ENCODE measurements at regions not wholly inside any gene's neighbourhood (a gene's known extent, or its start where the extent isn't known, plus 50 kb on each side); places are given as distances from the start of the nearest gene placed in this dataset.

DNA sequence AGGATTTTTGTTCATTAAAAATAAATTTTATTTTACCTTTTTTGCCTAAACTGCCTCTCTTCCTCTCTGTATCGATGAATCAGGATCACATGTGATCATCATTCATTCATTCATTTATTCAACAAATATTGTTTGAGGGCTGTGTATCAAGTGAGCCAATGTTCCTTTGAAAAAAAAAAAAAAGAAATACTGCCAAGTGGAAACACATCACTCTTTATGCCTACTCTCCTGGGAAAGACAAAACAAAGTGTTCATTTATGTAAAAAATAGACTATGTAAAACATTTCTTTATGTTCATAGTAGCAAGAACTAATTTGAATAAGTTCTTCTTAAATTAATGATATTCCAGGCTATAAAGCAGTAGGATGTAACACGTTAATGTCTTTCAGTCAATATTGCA lies 233.1 kb downstream of the POSTN start:
- ChIA-PET CTCF (no interaction called here), POLR2A (no interaction called here)
- TF ChIP-seq FOXA1 (IDR thresholded peaks at IDR 0.05) (no peak), HDGF (IDR thresholded peaks at IDR 0.05; ENCODE audit: borderline replicate concordance) (no peak), SUZ12 (IDR thresholded peaks at IDR 0.05) (no peak), SP1 (IDR thresholded peaks at IDR 0.05) (no peak), ARNT (IDR thresholded peaks at IDR 0.05) (no peak), LEF1 (IDR thresholded peaks at IDR 0.05; ENCODE audit: borderline replicate concordance) (no peak), BHLHE40 (IDR thresholded peaks at IDR 0.05; ENCODE audit: borderline replicate concordance) (no peak), ELF4 (IDR thresholded peaks at IDR 0.05) (no peak), ZNF384 (IDR thresholded peaks at IDR 0.05) (no peak), TARDBP (IDR thresholded peaks at IDR 0.05) (no peak), L3MBTL2 (conservative IDR thresholded peaks at IDR 0.05) (no peak)
- TF ChIP-seq, protein P1, sequence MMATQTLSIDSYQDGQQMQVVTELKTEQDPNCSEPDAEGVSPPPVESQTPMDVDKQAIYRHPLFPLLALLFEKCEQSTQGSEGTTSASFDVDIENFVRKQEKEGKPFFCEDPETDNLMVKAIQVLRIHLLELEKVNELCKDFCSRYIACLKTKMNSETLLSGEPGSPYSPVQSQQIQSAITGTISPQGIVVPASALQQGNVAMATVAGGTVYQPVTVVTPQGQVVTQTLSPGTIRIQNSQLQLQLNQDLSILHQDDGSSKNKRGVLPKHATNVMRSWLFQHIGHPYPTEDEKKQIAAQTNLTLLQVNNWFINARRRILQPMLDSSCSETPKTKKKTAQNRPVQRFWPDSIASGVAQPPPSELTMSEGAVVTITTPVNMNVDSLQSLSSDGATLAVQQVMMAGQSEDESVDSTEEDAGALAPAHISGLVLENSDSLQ (IDR thresholded peaks at IDR 0.05) = no peak
- no peak for DNase-seq (ENCODE audit: extremely low spot score)

DNA sequence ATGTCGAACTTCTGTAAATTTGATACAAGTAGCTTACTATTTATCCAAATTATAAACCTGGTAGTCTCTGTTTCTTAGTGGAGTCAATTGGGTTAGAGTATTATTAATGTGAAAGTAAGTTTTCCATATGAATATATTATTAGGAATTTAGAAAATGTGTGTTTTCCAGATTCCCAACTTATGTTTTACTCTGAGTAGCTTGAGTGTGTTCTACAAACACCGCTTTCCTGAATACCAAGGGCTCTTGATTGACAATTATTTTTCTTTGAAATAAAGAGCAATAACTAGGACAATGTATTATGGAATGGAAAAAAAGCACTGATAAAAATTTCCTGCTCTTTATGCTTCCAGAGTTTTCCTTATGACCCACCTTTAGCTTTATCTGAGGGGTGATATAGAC lies 233.6 kb downstream of the POSTN start:
- ChIA-PET POLR2A (no interaction called here), CTCF (no interaction called here)
- no peak for TF ChIP-seq L3MBTL2 (conservative IDR thresholded peaks at IDR 0.05)
- no peak for TF ChIP-seq ARNT (IDR thresholded peaks at IDR 0.05)
- TF ChIP-seq CTBP1 (IDR thresholded peaks at IDR 0.05; ENCODE audit: borderline replicate concordance) = no peak
- no peak for TF ChIP-seq FOXK2 (IDR thresholded peaks at IDR 0.05)
- TF ChIP-seq TARDBP (IDR thresholded peaks at IDR 0.05) = no peak
- TF ChIP-seq SP1 (IDR thresholded peaks at IDR 0.05) = no peak
- no peak for DNase-seq (ENCODE audit: extremely low spot score)

DNA sequence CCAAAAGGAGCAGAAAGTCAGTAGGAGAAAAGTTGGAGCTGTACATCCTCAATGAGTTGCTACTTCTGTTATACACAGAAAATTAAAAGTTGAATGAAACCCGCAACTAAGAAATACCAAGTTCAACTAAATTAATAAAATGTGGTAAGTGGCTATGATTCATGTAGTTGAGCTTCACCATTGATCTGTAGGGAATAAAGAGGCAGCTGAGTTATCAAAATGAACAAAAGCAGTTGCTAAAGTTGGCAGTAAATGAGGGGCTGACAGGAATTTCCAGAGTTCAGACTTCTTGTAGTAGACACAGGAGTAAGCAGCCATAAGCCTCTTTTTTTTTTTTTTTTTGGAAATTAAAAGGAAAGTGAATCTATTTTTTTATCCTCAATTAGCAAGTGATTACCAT lies 234.6 kb downstream of the POSTN start:
- no peak for TF ChIP-seq ZNF384 (IDR thresholded peaks at IDR 0.05)
- TF ChIP-seq TARDBP (IDR thresholded peaks at IDR 0.05) = no peak
- TF ChIP-seq BHLHE40 (IDR thresholded peaks at IDR 0.05; ENCODE audit: borderline replicate concordance) = no peak
- no peak for TF ChIP-seq LEF1 (IDR thresholded peaks at IDR 0.05; ENCODE audit: borderline replicate concordance)
- TF ChIP-seq, protein P1 (IDR thresholded peaks at IDR 0.05) = no peak
- TF ChIP-seq SP1 (IDR thresholded peaks at IDR 0.05) = no peak
- TF ChIP-seq FOXA1 (IDR thresholded peaks at IDR 0.05) = no peak
- no peak for TF ChIP-seq ELF4 (IDR thresholded peaks at IDR 0.05)
- TF ChIP-seq NFRKB (IDR thresholded peaks at IDR 0.05) = no peak
- no peak for TF ChIP-seq HDGF (IDR thresholded peaks at IDR 0.05; ENCODE audit: borderline replicate concordance)
- no peak for TF ChIP-seq FOXK2 (IDR thresholded peaks at IDR 0.05)
- no peak for TF ChIP-seq SUZ12 (IDR thresholded peaks at IDR 0.05)
- TF ChIP-seq FOXM1 (IDR thresholded peaks at IDR 0.05; ENCODE audit: borderline replicate concordance) = no peak
- TF ChIP-seq L3MBTL2 (conservative IDR thresholded peaks at IDR 0.05) = no peak
- no peak for TF ChIP-seq CTBP1 (IDR thresholded peaks at IDR 0.05; ENCODE audit: borderline replicate concordance)
- TF ChIP-seq ARNT (IDR thresholded peaks at IDR 0.05) = no peak
- DNase-seq (ENCODE audit: extremely low spot score) = no peak
- CTCF ChIA-PET = no interaction called here
- POLR2A ChIA-PET = no interaction called here

DNA sequence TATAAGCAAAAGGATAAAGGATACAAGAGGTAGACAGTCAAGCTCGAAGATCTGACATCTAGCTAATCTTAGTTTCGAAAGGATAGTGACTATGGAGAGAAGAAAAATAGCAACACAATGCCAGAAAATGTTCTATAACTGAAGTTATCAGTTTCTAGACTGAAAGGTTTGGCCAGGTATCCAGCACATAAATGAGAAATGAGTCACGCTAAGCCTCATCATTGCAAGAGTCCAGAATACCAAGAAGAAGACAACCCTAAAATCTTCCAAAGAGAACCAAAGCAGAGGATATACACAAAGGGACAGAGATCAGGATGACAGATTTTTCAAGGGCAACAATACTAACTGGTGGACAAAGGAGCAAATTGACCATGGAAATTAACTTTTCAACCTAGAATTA lies 237.0 kb downstream of the POSTN start:
- ChIA-PET POLR2A (no interaction called here), CTCF (no interaction called here)
- TF ChIP-seq, protein P1 (IDR thresholded peaks at IDR 0.05) = no peak
- no peak for TF ChIP-seq CTBP1 (IDR thresholded peaks at IDR 0.05; ENCODE audit: borderline replicate concordance)
- no peak for TF ChIP-seq ZNF384 (IDR thresholded peaks at IDR 0.05)
- TF ChIP-seq BHLHE40 (IDR thresholded peaks at IDR 0.05; ENCODE audit: borderline replicate concordance) = no peak
- TF ChIP-seq FOXM1 (IDR thresholded peaks at IDR 0.05; ENCODE audit: borderline replicate concordance) = no peak
- TF ChIP-seq HDGF (IDR thresholded peaks at IDR 0.05; ENCODE audit: borderline replicate concordance) = no peak
- TF ChIP-seq ELF4 (IDR thresholded peaks at IDR 0.05) = no peak
- TF ChIP-seq LEF1 (IDR thresholded peaks at IDR 0.05; ENCODE audit: borderline replicate concordance) = no peak
- no peak for TF ChIP-seq SP1 (IDR thresholded peaks at IDR 0.05)
- no peak for TF ChIP-seq L3MBTL2 (conservative IDR thresholded peaks at IDR 0.05)
- no peak for TF ChIP-seq TARDBP (IDR thresholded peaks at IDR 0.05)
- no peak for TF ChIP-seq NFRKB (IDR thresholded peaks at IDR 0.05)
- no peak for TF ChIP-seq FOXA1 (IDR thresholded peaks at IDR 0.05)
- no peak for TF ChIP-seq FOXK2 (IDR thresholded peaks at IDR 0.05)
- no peak for TF ChIP-seq SUZ12 (IDR thresholded peaks at IDR 0.05)
- no peak for TF ChIP-seq ARNT (IDR thresholded peaks at IDR 0.05)

DNA sequence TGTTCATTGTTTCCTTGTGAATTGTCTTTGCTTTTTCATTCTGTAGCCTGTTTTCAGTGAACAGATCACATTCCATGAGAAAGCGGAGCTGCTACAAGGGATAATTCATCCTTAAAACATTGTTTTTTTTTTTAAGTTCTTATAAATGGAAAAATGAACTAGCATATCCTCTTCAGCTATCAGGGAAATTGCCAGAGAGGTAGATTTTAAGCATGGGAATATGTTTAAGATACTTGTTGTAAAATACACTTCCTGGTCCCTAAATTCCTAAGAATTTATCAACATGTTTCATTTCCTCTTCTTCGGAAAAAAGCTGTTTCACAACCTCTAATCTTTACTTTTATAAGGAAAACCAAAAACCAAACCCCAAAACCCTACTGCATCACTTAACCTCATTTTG lies 238.0 kb downstream of the POSTN start:
- CTCF ChIA-PET = no interaction called here
- no peak for DNase-seq (ENCODE audit: extremely low spot score)
- no peak for TF ChIP-seq FOXM1 (IDR thresholded peaks at IDR 0.05; ENCODE audit: borderline replicate concordance)
- no peak for TF ChIP-seq HDGF (IDR thresholded peaks at IDR 0.05; ENCODE audit: borderline replicate concordance)
- TF ChIP-seq TARDBP (IDR thresholded peaks at IDR 0.05) = no peak
- TF ChIP-seq L3MBTL2 (conservative IDR thresholded peaks at IDR 0.05) = no peak
- TF ChIP-seq BHLHE40 (IDR thresholded peaks at IDR 0.05; ENCODE audit: borderline replicate concordance) = no peak
- TF ChIP-seq, protein P1 (IDR thresholded peaks at IDR 0.05) = no peak
- TF ChIP-seq LEF1 (IDR thresholded peaks at IDR 0.05; ENCODE audit: borderline replicate concordance) = no peak
- no peak for TF ChIP-seq ZNF384 (IDR thresholded peaks at IDR 0.05)
- TF ChIP-seq NFRKB (IDR thresholded peaks at IDR 0.05) = no peak
- TF ChIP-seq FOXK2 (IDR thresholded peaks at IDR 0.05) = no peak
- POLR2A ChIA-PET = no interaction called here

More for the DNA sequence above, 237.0 kb downstream of the POSTN start:
- DNase-seq (ENCODE audit: extremely low spot score) = no peak

DNA sequence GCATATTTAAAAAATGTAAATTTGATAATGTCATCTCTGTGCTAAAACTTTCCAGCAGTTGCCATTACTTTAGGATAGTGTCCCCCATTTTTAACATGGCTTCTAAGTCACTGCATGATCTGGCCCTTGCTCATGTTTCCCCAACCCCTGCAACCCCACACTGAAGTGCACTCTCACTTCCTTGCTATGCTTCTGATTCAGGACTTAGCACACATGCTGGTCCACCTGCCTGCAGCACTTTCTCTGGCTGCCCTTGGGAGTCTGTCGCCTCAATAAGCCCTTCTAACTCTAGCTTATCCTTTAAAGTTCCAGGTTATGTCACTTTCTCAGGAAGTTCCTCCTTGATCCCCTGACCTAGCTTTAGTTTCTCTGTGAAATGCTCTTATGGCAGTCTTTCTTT lies 241.0 kb downstream of the POSTN start:
- CTCF ChIA-PET = no interaction called here
- POLR2A ChIA-PET = no interaction called here
- TF ChIP-seq HDGF (IDR thresholded peaks at IDR 0.05; ENCODE audit: borderline replicate concordance) = no peak
- no peak for TF ChIP-seq CTBP1 (IDR thresholded peaks at IDR 0.05; ENCODE audit: borderline replicate concordance)
- no peak for TF ChIP-seq ARNT (IDR thresholded peaks at IDR 0.05)
- TF ChIP-seq FOXM1 (IDR thresholded peaks at IDR 0.05; ENCODE audit: borderline replicate concordance) = no peak
- TF ChIP-seq L3MBTL2 (conservative IDR thresholded peaks at IDR 0.05) = no peak
- no peak for TF ChIP-seq SP1 (IDR thresholded peaks at IDR 0.05)
- TF ChIP-seq FOXK2 (IDR thresholded peaks at IDR 0.05) = no peak
- TF ChIP-seq TARDBP (IDR thresholded peaks at IDR 0.05) = no peak
- no peak for TF ChIP-seq NFRKB (IDR thresholded peaks at IDR 0.05)
- no peak for TF ChIP-seq LEF1 (IDR thresholded peaks at IDR 0.05; ENCODE audit: borderline replicate concordance)
- TF ChIP-seq SUZ12 (IDR thresholded peaks at IDR 0.05) = no peak
- no peak for TF ChIP-seq BHLHE40 (IDR thresholded peaks at IDR 0.05; ENCODE audit: borderline replicate concordance)
- TF ChIP-seq ZNF384 (IDR thresholded peaks at IDR 0.05) = no peak
- TF ChIP-seq, protein P1 (IDR thresholded peaks at IDR 0.05) = no peak
- TF ChIP-seq ELF4 (IDR thresholded peaks at IDR 0.05) = no peak
- no peak for TF ChIP-seq FOXA1 (IDR thresholded peaks at IDR 0.05)
- no peak for DNase-seq (ENCODE audit: extremely low spot score)

All from HEK293T (cell line).